B cell (primary cell): ENCODE measurements at regions not wholly inside any gene's neighbourhood (a gene's known extent, or its start where the extent isn't known, plus 50 kb on each side); places are given as distances from the start of the nearest gene placed in this dataset.

Experiments
- EZH2 ChIP-seq: IDR thresholded peaks from 2 replicates; pipeline ENCODE4 v1.6.1; 2012; ENCODE audit warnings: borderline replicate concordance, low read depth, mild to moderate bottlenecking, moderate library complexity, low read length; ENCODE audit not compliant: insufficient read depth, poor library complexity, severe bottlenecking
- TF ChIP-seq, protein P1 (sequence below): fragments of 200-600 bp; IDR thresholded peaks from one replicate; pipeline ENCODE4 v1.8.0; 2022; ENCODE audit warnings: antibody characterized with exemption, mild to moderate bottlenecking

DNA sequence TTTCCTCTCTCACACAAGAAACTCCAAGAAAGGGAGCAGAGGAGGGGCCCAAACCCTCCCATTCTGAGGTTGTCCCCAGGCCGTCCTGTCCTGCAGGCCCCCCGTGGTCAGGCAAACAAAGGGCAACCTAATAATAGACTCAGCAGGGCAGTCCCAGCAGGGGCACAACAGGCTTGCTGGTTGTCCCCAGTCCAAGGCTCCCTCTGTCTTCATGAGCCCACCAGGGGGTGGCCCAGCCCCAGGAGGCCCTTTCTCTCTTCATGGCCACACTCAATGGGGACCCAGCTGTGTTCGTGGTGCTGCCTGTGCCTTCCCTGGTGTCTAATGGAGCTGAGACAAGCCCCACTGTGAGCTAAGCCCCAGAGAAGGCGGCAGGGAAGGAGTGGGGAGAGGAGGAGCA lies 359.9 kb downstream of the ADGRD1 start:
- TF ChIP-seq, protein P1, sequence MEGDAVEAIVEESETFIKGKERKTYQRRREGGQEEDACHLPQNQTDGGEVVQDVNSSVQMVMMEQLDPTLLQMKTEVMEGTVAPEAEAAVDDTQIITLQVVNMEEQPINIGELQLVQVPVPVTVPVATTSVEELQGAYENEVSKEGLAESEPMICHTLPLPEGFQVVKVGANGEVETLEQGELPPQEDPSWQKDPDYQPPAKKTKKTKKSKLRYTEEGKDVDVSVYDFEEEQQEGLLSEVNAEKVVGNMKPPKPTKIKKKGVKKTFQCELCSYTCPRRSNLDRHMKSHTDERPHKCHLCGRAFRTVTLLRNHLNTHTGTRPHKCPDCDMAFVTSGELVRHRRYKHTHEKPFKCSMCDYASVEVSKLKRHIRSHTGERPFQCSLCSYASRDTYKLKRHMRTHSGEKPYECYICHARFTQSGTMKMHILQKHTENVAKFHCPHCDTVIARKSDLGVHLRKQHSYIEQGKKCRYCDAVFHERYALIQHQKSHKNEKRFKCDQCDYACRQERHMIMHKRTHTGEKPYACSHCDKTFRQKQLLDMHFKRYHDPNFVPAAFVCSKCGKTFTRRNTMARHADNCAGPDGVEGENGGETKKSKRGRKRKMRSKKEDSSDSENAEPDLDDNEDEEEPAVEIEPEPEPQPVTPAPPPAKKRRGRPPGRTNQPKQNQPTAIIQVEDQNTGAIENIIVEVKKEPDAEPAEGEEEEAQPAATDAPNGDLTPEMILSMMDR: no peak
- no peak for TF ChIP-seq EZH2
